Fibroblast of skin of left biceps (primary cell): ENCODE measurements at regions not wholly inside any gene's neighbourhood (a gene's known extent, or its start where the extent isn't known, plus 50 kb on each side); places are given as distances from the start of the nearest gene placed in this dataset.

Experiments
- DNase-seq, 2 experiments: peaks; one replicate each; pipeline ENCODE4 v3.0.0-alpha.2; 2013; ENCODE audit warnings: low read depth in 2 of 2

DNA sequence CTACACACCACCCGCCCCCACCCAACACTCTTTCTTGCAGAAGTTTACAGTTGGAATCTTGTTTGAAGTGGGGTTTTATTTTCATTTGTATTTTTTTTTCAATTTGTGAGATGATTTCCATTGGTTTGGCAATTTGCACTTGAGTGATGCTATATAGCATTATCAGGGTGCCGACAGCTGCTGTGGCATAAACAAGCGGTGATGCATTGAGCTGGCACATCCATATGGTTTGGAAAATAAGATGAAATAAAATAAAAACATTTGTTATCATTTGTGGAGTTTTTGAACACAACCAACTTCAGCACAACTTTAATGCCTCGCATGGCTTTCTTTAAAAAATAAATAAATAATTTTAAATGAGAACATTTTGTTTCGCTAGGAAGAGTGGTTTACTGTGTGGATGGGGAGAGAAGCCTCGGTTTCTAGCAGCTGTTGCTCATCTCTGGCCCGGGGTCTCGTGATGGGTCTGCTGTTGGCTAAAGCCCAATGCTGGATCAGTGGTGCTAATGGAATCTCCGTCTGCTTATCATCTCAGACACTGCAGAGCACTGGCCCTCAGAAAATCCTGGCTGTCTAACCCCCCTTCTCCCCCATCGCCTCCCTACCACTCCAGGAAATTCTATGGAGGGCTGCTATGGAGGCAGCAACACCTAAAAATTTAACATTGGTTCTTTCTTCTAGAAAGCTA is 192.3 kb upstream of the MAF start:
- DNase-seq = no peak

DNA sequence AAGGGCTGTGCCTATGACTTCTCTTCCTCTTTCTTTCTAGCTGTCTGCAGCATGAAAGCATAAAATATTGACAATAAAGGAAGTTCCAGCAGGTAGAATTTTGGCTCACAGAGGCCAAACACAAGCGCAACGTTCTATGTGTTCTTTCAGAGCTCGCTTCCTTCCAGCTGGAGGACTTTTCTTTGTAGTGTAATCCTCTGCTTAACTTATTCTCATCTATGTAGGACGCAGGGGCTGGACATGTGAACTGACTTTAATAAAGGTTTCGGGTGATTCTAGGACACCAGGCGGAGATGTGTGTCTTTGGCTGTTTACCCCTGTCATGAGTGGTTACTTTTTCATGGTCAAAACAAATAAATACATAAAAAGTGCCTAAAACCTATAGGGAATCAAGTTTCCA is 191.5 kb upstream of the MAF start:
- no peak for DNase-seq

DNA sequence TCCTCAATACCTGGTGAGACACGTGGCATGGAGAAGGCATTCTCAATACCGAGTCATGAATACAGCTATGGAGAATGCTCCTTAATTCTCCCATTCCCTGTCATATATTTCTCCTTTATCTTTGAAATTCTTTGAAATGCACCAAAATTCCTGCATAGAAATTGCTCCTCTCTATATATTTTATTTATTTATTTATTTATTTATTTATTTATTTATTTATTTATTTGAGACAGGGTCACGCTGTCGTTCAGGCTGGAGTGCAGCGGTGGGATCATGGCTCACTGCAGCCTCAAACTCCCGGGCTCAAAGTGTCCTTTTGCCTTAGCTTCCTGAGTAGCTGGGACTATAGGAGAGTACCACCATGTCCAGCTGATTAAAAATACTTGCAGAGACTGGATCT is 190.3 kb upstream of the MAF start:
- DNase-seq = no peak

DNA sequence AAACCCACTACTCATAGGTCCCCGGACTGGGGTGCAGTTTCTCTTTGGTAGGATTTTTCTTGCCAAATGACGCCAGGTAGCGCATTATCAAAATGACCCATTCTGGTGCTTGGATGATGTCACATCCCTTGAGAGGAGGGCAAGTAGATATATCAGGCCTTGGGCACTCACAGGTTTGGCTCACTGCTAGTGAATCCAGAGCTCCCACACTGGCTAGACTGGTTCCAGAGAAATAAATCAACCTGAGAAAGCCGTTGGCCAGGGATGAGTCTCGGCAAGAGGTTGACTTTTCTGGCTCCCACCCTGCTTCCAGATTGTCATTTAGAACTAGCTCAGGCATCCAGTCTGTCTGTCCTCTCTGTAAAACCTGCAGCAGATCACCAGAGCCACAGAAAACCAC is 188.4 kb upstream of the MAF start:
- no peak for DNase-seq

DNA sequence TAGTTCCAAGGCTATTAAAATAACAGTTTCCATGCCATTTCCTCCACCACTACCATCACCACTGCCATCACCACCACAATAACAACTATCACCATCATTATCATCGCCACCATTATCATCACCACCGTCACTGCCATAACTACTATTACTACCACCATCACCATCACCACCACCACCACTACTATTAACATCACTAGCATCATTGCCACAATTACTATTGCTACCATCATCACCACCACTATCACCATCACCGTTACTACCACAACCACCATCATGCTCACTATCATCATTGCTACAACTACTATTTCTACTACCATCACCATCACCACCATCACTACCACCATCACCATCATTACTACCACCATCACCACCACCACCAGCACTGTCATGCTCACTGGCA is 185.9 kb upstream of the MAF start:
- DNase-seq = no peak

DNA sequence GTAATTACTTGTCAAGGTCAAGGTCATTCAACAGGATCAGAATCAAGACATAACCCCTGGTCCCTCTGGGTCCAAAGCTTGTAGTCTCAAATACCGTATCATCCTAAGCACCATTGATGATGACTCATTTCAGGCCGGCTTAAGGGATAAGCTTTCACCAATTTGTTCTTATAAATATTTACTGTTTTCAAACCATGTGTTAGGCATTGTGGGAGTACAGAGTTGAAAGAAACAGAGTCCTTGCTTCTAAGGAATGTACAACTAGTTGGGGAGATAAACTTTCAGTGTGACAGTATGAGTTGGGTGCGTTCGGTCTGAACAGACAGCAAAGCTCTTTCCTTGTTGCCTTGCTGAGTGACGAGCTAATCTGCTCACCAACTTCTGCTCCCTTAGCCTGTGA is 183.5 kb upstream of the MAF start:
- no peak for DNase-seq

DNA sequence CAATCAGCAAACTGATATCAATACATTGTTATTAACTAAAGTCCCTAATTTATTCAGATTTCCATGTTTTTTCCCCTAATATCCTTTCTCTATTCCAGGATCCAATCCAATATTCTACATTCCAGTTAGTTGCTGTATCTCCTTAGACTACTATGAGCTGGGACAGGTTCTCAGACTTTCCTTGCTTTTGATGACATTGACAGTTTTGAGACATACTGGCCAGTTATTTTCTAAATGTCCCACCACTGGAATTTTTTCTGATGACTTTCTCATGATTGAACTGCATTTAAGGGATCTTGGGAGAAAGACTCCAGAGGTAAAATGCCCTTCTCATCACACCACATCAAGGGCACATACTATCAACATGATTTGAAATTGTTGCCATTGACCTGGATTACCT is 177.1 kb upstream of the MAF start:
- DNase-seq = no peak

DNA sequence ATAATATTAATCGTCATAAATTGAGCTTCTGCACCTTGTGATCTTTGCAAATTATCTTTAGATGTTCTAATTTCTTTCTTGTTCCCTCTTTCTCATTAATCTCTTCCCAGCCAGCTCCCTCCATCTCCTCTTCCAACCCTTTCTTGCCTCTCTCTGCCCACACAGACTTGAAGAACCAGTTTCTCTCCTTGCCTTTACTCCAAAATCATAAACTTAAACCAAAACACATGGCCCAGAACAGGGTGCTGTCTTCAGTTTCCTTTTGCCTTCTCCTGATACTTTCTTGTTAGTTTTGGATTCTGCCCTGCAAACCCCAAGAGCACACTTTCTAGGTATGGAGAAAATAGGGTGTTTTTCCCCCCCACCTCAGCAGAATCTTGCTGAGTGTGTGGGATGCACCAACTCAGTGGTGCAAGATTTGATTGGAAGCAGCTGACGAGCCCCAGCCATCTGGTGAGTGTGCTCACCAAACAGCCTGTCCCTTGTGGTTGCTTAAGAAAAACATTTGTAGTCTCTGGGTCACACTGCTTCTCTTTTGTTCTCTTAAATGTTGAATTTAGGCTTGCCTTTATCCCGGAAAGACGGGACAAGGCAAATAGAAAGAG is 175.8 kb upstream of the MAF start:
- no peak for DNase-seq

DNA sequence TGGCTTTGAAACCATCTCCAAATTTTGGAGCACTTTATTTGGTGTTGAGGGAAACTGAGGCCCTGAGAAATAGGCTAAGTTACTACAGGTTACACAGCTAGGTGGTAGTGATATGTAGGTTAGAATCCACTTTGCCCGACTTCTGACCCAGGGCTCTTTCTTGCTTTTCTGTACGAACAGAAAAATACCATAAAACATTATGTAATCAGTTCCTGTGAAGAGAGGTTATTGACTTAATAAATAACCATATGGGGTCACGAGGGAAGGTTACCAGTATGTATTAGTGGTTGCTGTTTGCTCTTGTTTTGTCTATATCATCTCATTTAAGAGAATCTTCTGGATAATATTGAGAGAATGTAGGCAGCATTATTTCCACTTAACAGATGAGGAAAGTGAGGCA is 172.2 kb upstream of the MAF start:
- no peak for DNase-seq

DNA sequence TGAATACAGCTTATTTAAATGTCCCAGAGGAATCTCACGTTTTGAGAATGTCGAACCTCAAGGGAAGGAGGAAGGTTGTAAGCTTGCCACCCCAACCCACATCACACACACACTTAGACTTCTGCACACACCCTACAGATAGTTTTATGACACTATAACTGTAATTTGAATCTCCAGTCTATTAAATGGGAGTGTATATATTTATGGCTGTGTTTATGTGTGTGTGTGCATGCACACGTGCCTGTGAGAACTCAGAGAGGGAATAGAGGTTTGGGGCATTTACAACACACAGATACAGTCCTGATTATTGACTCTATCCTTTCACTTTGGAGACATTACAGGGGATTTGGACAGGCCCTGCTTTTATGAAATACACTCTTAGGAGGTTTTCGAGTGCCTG is 171.5 kb upstream of the MAF start:
- no peak for DNase-seq

DNA sequence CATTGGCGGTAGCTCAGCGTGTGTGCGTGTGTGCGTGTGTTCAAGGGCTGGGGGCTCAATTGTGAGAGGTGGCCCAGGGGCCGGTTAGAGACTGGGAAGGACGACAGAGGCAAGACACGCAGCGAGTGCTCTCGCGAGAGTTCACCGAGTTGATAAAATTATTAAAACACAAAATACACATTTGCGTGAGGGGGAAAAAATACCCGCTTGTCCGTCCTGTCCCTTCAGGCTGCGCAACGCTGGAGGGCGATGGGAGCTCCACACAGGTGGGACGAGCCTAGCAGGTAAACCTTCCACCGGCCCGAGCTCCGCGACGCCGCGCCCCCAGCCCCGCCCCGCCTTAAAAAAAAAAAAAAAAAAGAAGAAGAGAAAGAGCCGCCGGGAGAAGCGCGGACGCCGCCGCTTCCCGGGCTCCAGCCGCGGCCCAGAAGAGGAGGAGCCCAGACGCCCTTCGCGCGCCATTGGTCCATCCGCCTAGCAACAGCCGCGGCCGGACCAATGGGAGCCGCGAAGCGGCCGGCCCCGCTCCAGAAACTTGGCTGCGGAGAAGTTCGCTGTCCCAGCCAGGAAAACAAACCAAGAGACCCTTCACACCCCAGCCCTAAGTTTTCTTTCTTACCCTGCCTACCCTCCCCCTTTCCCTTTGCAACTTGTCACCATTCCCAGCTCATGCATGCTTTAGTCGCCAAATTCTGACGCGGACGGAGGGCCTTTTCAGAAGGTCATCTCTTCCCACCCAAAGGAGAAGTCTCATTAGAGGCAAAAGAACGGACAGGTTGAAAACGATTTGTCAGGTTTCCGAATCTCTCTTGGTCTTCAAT is 169.9 kb upstream of the MAF start:
- peak; percentile 68 to 74 for DNase-seq

DNA sequence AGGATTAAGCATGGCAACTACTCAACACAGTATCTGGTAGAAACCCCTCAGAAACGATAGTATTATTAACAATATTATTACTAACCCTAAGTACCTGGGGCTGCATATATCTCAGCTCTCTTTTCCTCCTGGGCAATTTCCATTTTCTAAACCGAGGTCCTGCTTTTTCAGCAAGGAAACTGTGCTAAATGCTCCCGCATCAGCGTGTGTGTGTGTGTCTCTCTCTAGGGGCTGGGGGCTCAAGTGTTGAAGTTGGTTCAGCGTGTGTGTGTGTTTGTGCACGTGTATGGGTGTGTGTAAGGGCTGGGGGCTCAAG is 169.3 kb upstream of the MAF start:
- DNase-seq = no peak

DNA sequence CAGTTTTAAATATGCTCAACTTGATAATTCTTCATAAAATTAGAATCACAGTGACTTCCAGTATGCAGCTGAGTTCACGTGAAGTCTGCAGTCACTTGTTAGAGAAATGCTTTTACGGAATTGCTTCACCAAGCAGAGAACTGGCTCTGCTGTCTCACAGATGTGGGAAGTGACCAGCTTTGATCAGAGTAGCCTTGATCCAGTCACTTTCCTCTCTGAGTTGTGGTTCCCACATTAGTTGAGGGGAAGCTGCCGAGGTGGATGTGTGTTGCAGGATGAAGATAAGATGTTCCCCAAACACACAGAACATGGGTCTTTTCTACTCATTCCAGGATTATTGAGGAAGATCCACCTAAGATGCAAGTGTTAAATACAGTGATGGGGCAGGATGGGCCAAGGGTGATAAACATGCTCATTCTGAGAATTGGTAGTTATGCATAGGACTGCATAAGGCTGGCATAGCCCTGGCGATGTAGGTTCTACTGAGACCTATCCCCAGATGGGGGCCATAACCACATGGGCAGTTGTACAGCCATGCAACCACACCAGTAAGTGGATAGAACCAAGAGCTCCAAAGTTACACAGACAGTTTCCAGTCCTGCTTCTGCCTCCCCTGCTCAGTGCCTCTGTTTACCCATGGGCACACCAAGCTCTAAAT is 168.9 kb upstream of the MAF start:
- DNase-seq = no peak

DNA sequence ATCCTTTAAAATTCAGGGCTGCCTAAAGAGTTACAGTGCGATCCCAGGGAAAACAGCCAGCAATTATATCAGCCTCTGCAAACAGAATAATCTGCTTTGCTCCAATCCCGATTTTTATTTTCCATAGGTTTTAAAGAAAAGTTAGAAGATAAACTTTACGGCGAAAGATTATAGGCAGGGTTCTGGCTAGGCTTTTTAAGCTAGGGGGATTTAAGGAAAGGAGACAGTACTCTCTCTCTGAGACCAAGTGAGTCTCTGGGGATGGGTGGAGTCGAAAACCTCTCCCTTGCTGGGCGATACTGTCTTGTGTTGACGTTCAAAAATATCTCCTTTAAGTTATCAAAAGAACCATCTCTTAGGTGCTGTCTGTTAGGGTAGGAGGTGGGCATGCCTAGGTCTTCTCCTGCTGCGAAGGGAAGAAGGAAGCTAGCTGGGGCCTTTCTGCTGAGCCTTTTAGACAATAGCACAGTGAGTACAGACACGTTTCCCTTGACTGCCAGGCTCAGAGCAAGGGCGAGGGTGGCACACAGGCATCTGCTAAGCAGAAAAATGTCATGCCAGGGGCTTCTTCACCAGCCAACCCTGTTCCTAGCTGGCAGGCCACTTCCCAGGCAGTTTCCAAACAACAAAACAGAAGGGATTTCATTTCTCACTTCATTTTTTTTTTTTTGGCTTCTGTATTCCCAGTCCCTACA is 167.9 kb upstream of the MAF start:
- no peak for DNase-seq

DNA sequence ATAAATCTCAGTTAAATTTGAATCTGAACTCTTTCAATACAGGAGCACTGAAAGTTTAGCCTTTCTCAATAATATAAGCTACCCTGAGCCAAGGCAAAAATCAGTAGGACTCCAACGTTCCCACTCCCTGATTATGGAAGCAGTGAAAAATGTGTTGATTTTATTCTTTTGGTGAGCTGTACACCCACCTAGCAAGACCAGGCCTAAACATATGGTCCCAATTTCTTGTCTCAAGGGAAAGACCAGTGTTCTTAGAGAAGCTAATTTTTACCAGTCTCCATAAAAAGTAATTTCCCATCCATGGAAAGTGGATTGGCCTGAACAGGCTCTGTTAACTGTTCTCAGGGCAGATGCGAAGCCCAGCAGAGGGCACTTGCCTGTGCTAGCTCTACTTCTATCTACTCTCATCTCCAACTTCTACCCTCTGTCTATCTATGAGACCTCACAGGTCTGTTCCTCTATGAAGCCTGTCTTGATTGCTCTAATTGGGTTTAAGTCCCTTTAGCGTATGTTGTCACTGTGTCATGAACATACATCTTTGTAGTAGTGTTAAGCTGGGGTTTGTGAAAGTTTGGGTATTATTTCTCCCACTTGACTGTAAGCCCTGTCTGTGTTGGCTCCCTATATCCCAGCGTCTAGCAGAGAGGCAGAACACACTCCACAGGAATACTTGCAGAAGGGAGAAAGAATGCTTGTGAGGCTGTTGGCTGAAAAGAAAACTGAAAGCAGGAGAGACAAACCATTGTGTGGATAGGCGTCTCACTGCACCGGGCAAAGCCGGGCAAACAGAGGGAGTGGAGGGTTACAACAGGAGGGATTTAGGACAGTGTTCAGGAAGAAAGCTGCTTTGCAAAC is 167.1 kb upstream of the MAF start:
- DNase-seq = no peak

DNA sequence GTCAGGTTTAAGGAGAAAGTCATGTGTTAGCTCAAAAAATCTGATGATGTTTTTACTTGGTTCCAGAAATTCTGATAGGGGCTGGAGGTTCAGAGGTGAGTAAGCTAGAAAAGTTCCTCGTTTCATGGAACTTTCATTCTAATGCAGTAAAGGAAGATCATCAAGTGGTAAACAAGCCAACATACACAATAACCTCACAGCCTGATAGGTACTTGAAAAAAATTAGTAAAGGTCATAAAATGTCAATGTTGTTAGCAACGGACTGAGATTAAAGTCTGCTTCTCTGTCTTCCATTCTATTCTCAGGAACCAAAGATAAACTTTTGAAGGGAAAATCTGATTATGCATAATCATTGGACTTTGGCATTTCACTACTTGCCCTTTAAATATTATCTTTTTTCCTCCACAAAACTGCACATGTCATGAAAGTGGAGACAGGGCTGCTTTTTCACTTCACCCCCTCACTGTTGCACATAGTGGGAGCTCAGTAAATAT is 165.4 kb upstream of the MAF start:
- no peak for DNase-seq

DNA sequence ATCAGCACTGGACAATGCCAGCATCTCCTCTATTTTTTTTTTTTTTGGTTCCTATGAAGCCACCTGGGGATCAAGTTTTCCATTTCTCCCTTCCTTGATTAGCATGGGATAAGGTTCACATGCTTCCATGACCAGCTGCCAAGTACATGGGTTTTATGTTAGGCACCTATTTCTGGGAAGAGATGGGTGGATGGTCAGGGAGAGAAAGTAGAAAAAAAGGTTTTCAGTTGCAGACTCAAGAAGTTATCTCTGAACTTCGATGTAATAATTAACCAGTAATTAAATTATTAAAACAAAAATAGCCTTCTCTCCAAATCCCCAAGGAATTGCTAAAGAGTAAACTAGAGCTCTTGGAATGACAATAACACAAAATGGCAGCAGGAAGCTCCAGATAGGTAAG is 164.9 kb upstream of the MAF start:
- DNase-seq = no peak

DNA sequence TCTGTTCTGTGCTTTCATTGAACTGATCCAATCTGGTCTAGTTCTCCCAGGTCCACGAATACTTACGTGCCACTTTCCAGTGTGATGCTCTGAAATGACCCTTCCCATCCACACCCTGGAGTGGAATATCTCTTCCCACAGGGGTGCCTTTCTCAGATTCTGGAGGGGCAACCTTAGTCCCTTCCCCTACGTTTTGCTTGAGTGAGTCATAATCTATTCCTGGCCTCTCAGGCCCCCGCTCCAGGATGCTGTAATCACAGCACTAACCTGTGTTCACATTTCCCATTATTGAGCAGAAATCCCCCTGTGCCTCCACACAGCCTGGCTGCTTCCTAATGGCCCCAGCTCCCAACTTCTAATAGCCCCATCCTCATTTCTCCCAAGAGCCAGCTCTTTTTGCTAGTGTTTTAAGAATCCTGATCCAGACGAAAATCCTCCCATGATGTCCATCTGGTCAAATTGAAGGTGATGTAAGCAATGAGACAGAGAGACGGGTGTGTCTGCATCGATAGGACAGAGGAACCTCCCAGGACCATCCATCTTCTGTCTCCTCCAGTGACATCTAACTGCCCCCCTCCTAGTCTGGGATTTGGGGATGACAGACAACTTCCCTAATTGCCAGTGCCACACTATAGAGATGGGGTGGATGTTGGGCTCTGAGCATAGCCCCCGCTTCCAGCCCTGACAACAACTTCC is 164.0 kb upstream of the MAF start:
- DNase-seq = no peak

DNA sequence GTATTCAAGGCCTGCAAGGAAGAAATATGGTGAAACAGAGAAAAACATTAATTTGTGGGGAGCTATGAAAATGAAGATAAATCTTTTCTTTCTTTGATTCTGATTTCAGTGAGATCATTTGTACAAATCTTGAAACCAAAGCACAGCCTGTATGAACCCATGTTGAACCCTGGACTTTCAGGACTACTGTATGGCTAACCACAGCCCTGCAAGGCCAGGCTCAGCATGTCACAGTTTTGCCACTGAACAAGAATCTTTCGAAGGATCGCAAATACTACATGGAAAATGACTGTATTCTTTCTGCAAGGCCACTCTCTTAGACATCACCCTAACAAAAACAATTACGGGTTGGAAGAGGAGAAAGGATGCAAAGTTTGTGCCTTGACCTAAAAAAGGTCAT is 161.7 kb upstream of the MAF start:
- no peak for DNase-seq

DNA sequence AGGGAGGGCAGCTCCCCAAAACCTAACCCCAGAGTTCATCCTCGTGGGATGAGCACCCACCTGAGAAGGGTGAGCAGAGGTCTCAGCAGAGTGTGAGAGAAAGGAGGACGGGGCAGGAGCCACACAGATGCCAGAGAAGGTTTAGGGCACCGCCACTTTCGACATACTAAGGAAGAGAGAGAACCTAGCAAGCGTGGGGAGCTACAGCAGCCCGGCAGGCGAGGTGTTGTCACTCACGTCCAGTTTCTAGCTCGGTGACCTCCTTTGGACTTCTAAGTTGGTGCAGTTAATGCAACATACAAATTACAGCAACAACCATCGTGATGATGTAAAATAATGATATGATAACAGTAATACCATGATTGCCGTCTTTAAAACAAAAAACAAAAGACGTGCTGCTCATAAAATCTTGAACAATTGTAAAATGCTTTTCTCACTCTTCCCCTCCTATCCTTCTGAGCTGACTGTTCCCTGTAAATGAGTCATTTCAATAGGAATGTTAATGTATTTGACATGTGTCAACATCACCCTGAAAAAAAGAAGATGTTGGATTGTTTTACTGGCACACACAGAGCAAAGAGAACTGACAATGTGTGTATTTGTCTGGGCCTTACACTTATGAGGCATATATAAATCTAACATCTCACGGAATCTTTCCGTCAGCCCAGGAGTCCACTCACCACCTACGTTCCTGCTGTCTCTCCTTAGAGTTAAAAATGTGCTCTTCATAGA is 158.2 kb upstream of the MAF start:
- DNase-seq = peak in 1 of 2 experiments; percentile 65
